NB4 (cell line): ENCODE measurements at regions not wholly inside any gene's neighbourhood (a gene's known extent, or its start where the extent isn't known, plus 50 kb on each side); places are given as distances from the start of the nearest gene placed in this dataset.

Experiments used
- DNase-seq: peaks from one replicate; pipeline ENCODE4 v3.0.0; 2010; ENCODE audit warnings: low read depth
- H3K4me3 ChIP-seq: one replicate; pipeline ENCODE4 v1.5.1; 2011; ENCODE audit warnings: mild to moderate bottlenecking, low read depth, low read length, moderate library complexity
- CTCF ChIP-seq: IDR thresholded peaks from one replicate; pipeline ENCODE4 v1.5.1; 2012; ENCODE audit warnings: low read depth, low read length
- MAX ChIP-seq: IDR thresholded peaks from 2 replicates; pipeline ENCODE4 v1.6.1; 2011; ENCODE audit warnings: low read depth, low read length
- MYC ChIP-seq: IDR thresholded peaks from 2 replicates; pipeline ENCODE4 v1.6.1; 2011; ENCODE audit warnings: low read depth, low read length
- POLR2A ChIP-seq: IDR thresholded peaks from 2 replicates; pipeline ENCODE4 v1.6.1; 2011; ENCODE audit warnings: mild to moderate bottlenecking; ENCODE audit not compliant: insufficient read length; ENCODE audit errors: extremely low read depth

GRCh38 chr21:43360441-43361126 is 66.3 kb downstream of the SIK1 start:
- no peak overlapping the region for H3K4me3 ChIP-seq
- DNase-seq, result no peak
- no peak for TF ChIP-seq POLR2A

- no peak for DNase-seq
- TF ChIP-seq POLR2A, result no peak
- no peak for TF ChIP-seq CTCF
- no peak for TF ChIP-seq MAX
- TF ChIP-seq MYC, result no peak
- H3K4me3 ChIP-seq, result no peak overlapping the region
Measured at GRCh38 chr21:43358940-43359822, 67.8 kb downstream of the SIK1 start.

DNA sequence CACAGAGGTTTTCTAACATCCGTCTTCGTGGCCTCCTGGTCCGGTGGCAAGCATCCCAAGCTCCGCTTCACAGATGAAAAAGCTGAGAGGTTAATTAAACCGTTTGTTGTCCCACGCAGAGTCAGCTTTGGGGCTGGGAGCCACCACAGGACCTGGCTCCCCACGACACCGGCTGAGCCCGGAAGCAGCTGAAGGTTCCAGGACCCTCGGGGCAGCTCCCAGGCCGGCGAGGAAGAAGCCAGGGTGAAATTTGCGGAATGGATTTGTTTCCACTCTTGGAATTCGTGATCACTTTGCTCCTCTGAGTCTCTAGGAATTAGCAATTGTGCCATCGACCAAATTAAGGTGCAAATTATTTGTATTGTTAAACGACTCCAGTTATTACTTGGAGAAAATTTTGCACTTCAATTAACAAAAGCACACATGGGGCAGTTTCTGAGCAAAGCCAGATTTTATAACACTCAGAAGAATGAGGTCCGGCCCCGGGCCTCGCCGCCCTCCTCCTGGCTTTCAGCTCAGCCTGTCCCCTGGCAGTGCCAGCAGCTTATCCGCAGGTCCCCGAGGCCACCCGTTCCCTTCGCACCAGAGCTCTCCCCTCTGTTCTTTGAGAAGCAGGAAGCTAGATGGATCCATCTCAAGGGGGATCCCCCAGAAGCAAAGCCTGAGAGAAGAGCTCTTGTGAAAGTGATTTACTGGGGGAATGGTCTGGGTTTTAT is 69.1 kb downstream of the SIK1 start:
- TF ChIP-seq POLR2A (no peak), MAX (no peak), MYC (no peak), CTCF (no peak)
- DNase-seq, result no peak
- H3K4me3 ChIP-seq, result no peak overlapping the region

GRCh38 chr21:43355925-43356289 is 71.0 kb downstream of the SIK1 start:
- DNase-seq, result peak; percentile 39

GRCh38 chr21:43355266-43355924 is 71.5 kb downstream of the SIK1 start:
- no peak for DNase-seq
- H3K4me3 ChIP-seq, result no peak overlapping the region
- TF ChIP-seq CTCF (no peak), POLR2A (no peak), MYC (no peak), MAX (no peak)

More at GRCh38 chr21:43355925-43356289, 71.0 kb downstream of the SIK1 start:
- H3K4me3 ChIP-seq, result no peak overlapping the region
- TF ChIP-seq POLR2A (no peak), MAX (no peak), CTCF (no peak), MYC (no peak)

DNA sequence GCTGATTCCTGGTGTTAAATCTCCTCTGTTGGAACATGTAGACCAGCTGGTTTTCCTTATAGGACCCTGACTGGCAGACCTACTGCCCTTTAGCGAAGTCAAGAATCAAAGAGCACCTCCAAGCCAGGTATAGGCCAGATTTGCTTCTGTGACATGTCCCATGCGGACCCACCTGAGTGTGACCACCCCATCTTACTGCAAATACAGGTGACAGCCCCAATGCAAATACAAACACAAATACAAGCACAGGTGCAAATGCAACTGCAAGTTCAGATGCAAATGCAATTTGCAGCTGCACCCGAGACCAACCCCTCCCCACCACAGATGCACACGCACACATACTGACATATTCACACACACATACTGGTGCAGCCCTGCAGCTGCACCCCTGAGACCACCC is 72.3 kb downstream of the SIK1 start:
- H3K4me3 ChIP-seq, result no peak overlapping the region
- no peak for DNase-seq
- TF ChIP-seq MAX (no peak), CTCF (no peak), MYC (no peak), POLR2A (no peak)
